DOHH2 (cell line): ENCODE measurements at regions not wholly inside any gene's neighbourhood (a gene's known extent, or its start where the extent isn't known, plus 50 kb on each side); places are given as distances from the start of the nearest gene placed in this dataset.

Experiments
- CTCF ChIP-seq: fragments of 200-600 bp; sonication (generic); IDR thresholded peaks from one replicate; pipeline ENCODE4 v1.5.1; 2014; ENCODE audit warnings: antibody characterized with exemption, mild to moderate bottlenecking, low read depth, low read length; ENCODE audit not compliant: poor library complexity, severe bottlenecking
- EZH2phosphoT487 ChIP-seq: fragments of 200-600 bp; sonication (generic); IDR thresholded peaks from 2 replicates; pipeline ENCODE4 v1.6.1; 2017; ENCODE audit warnings: borderline replicate concordance, mild to moderate bottlenecking, antibody characterized with exemption, low read length, moderate library complexity, mixed read lengths

- TF ChIP-seq CTCF = no peak
- no peak for TF ChIP-seq EZH2phosphoT487
These were observed 75.4 kb upstream of the ARHGEF7 start for GRCh38 chr13:111039735-111040134.
